ENCODE measurements at regions not wholly inside any gene's neighbourhood (a gene's known extent, or its start where the extent isn't known, plus 50 kb on each side); places are given as distances from the start of the nearest gene placed in this dataset.

DNA sequence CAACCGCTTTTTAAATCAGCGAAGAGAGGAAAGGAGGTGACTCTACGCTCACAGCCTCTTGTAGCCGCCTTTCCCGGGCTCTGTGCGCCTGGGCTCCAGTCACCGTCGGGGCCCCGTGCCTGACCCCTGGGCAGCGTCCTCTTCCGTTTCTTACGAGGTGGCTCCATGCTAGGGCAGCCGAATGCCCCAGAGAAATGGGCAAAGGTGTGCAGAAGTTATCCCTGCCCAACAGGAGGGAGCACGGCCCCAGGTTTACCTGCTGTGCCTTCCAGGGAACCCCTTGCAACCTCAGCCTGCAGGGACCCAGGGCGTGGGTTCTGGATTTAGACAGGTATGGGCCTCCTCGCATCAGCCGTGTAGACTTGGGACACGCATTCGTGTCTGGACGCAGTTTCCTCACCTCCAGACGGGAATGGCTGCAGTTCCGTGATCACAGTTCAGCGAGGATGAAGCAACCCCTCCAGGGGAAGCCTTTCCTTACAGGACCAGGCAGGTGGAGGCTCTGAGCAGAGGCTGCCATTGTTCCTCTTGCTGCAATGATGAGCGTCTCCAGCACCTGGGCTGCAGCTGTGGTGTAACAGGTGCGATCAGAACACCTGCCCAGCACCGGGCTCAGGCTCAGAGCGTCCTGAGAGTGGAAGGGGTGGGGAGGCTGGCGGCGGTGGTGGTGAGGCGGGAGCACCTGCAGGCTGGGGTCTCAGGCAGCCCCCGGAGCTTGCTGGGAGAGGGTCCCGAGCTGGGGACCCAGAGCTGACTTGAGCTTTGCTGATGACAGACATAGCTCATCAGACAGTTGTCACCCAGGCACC, 81.3 kb upstream of the BHLHE23 start:
- Histone ChIP-seq H3K27ac (ENCODE audit: insufficient read depth, low read depth, low read length) (no peak overlapping the region), H3K27me3 (ENCODE audit: control insufficient read depth in 2 of 2, insufficient read depth in 2 of 2, low read length in 2 of 2) (no peaks in the 10 kb centered on the region), H4K20me1 (replicated peaks; ENCODE audit: control insufficient read depth, extremely low read depth, insufficient read depth, low read length) (no peaks in the 10 kb centered on the region), H3K36me3 (ENCODE audit: control insufficient read depth in 2 of 2, extremely low read depth in 1 of 2, insufficient read depth in 2 of 2, low read length in 2 of 2) (no peaks in the 10 kb centered on the region), H3K79me2 (ENCODE audit: control insufficient read depth, insufficient read depth, low read length) (no peaks in the 10 kb centered on the region), H3K9me1 (replicated peaks; ENCODE audit: control insufficient read depth, extremely low read depth, insufficient read depth, low read length) (no peaks in the 10 kb centered on the region), H3K4me3 (replicated peaks in 1 of 3; ENCODE audit: insufficient read depth in 1 of 3, low read depth in 1 of 3, low read length in 3 of 3) (no peak overlapping the region), H3K4me2 (ENCODE audit: insufficient read depth, low read length) (no peak overlapping the region), H3K9ac (replicated peaks; ENCODE audit: extremely low read depth, insufficient read depth, low read length) (no peak overlapping the region), H3K9me3 (replicated peaks; ENCODE audit: control insufficient read depth, insufficient read depth, low read length) (no peaks in the 10 kb centered on the region), H3K4me1 (ENCODE audit: control insufficient read depth, extremely low read depth, insufficient read depth, low read length) (no peaks in the 10 kb centered on the region), H2AFZ (ENCODE audit: low read depth, low read length) (no peak overlapping the region)
- intact Hi-C loops (cut with micrococcal nuclease) = no loop called here
- CTCF ChIA-PET = no interaction called here
- FAIRE-seq (no peak), DNase-seq (ENCODE audit: low read depth, low spot score) (no peak)
- POLR2A ChIA-PET = no interaction called here
- no peak for TF ChIP-seq POLR2AphosphoS5 (IDR thresholded peaks at IDR 0.05; ENCODE audit: insufficient read depth, low read depth, low read length)
- no peak for TF ChIP-seq GATA2 (IDR thresholded peaks at IDR 0.05; ENCODE audit: insufficient read depth, insufficient read length, low read depth, low read length)
- TF ChIP-seq CTCF (IDR thresholded peaks at IDR 0.05; ENCODE audit: extremely low read depth in 1 of 2, insufficient read depth in 1 of 2, low read depth in 1 of 2, low read length in 2 of 2) = no peak
- TF ChIP-seq JUN (IDR thresholded peaks at IDR 0.05; ENCODE audit: borderline replicate concordance, insufficient read depth, insufficient read length, low read depth) = no peak
- no peak for TF ChIP-seq FOS (IDR thresholded peaks at IDR 0.05; ENCODE audit: borderline replicate concordance, insufficient read depth, low read length)
- TF ChIP-seq MYC (IDR thresholded peaks at IDR 0.05; ENCODE audit: low read depth, low read length) = no peak
- dilution Hi-C loops (cut with MboI; ENCODE audit: extremely low pct_ligation_motif_present, low sequenced_read_pairs) = no loop called here
- BruUV-seq (replicated peaks) = no TSS peak
